ENCODE measurements at regions not wholly inside any gene's neighbourhood (a gene's known extent, or its start where the extent isn't known, plus 50 kb on each side); places are given as distances from the start of the nearest gene placed in this dataset.

- Histone ChIP-seq H3K4me3 (ENCODE audit: low read length) (no peak overlapping the region), H3K36me3 (ENCODE audit: control insufficient read depth, insufficient read depth, low read length) (no peaks in the 10 kb centered on the region), H3K27ac (ENCODE audit: low read length) (no peak overlapping the region), H3K4me1 (ENCODE audit: control insufficient read depth, insufficient read depth, low read length) (no peaks in the 10 kb centered on the region), H3K9me3 (ENCODE audit: control insufficient read depth, low read depth, low read length) (no peaks in the 10 kb centered on the region), H3K27me3 (ENCODE audit: control insufficient read depth, insufficient read depth, low read length) (peaks cover 5% of the 10 kb centered on the region)
- no peak for DNase-seq
- WGBS (ENCODE audit: insufficient coverage, low lambda C conversion rate): no CpG with 5 or more reads among the region's 33 CpGs
Observed at GRCh38 chr4:3826247-3827172, 60.3 kb downstream of the ADRA2C start.

- H3K4me3 ChIP-seq (ENCODE audit: low read length): no peak overlapping the region
- H3K9me3 ChIP-seq (ENCODE audit: control insufficient read depth, low read depth, low read length): no peaks in the 10 kb centered on the region
- H3K27ac ChIP-seq (ENCODE audit: low read length): no peak overlapping the region
- WGBS (ENCODE audit: insufficient coverage, low lambda C conversion rate): no CpG with 5 or more reads among the region's 24 CpGs
- no peaks in the 10 kb centered on the region for H3K36me3 ChIP-seq (ENCODE audit: control insufficient read depth, insufficient read depth, low read length)
- DNase-seq: peak in 1 of 2 donors; percentile 44
- H3K27me3 ChIP-seq (ENCODE audit: control insufficient read depth, insufficient read depth, low read length): peaks cover 5% of the 10 kb centered on the region
- H3K4me1 ChIP-seq (ENCODE audit: control insufficient read depth, insufficient read depth, low read length): no peaks in the 10 kb centered on the region
Observed at GRCh38 chr4:3827616-3828492, 61.7 kb downstream of the ADRA2C start.

- peaks cover 5% of the 10 kb centered on the region for H3K27me3 ChIP-seq (ENCODE audit: control insufficient read depth, insufficient read depth, low read length)
- no peak for DNase-seq
- H3K4me1 ChIP-seq (ENCODE audit: control insufficient read depth, insufficient read depth, low read length): no peaks in the 10 kb centered on the region
- WGBS (ENCODE audit: insufficient coverage, low lambda C conversion rate): no CpG with 5 or more reads among the region's 9 CpGs
- no peaks in the 10 kb centered on the region for H3K36me3 ChIP-seq (ENCODE audit: control insufficient read depth, insufficient read depth, low read length)
- no peak overlapping the region for H3K27ac ChIP-seq (ENCODE audit: low read length)
- H3K9me3 ChIP-seq (ENCODE audit: control insufficient read depth, low read depth, low read length): no peaks in the 10 kb centered on the region
- H3K4me3 ChIP-seq (ENCODE audit: low read length): no peak overlapping the region
Observed at GRCh38 chr4:3828546-3828945, 62.4 kb downstream of the ADRA2C start.

GRCh38 chr4:3829211-3829955 is 63.2 kb downstream of the ADRA2C start:
- no peaks in the 10 kb centered on the region for H3K36me3 ChIP-seq (ENCODE audit: control insufficient read depth, insufficient read depth, low read length)
- no peak for DNase-seq
- no peak overlapping the region for H3K27ac ChIP-seq (ENCODE audit: low read length)
- H3K9me3 ChIP-seq (ENCODE audit: control insufficient read depth, low read depth, low read length): no peaks in the 10 kb centered on the region
- no CpG with 5 or more reads among the region's 20 CpGs for WGBS (ENCODE audit: insufficient coverage, low lambda C conversion rate)
- H3K4me3 ChIP-seq (ENCODE audit: low read length): no peak overlapping the region
- peaks cover 5% of the 10 kb centered on the region for H3K27me3 ChIP-seq (ENCODE audit: control insufficient read depth, insufficient read depth, low read length)
- no peaks in the 10 kb centered on the region for H3K4me1 ChIP-seq (ENCODE audit: control insufficient read depth, insufficient read depth, low read length)

GRCh38 chr4:3829956-3830773 is 64.0 kb downstream of the ADRA2C start:
- H3K36me3 ChIP-seq (ENCODE audit: control insufficient read depth, insufficient read depth, low read length): no peaks in the 10 kb centered on the region
- no peak overlapping the region for H3K27ac ChIP-seq (ENCODE audit: low read length)
- no peak for DNase-seq
- H3K4me3 ChIP-seq (ENCODE audit: low read length): no peak overlapping the region
- no peaks in the 10 kb centered on the region for H3K4me1 ChIP-seq (ENCODE audit: control insufficient read depth, insufficient read depth, low read length)
- no peaks in the 10 kb centered on the region for H3K9me3 ChIP-seq (ENCODE audit: control insufficient read depth, low read depth, low read length)
- no CpG with 5 or more reads among the region's 19 CpGs for WGBS (ENCODE audit: insufficient coverage, low lambda C conversion rate)
- peaks cover 6% of the 10 kb centered on the region for H3K27me3 ChIP-seq (ENCODE audit: control insufficient read depth, insufficient read depth, low read length)

GRCh38 chr4:3830774-3831528 is 64.8 kb downstream of the ADRA2C start:
- Histone ChIP-seq H3K9me3 (ENCODE audit: control insufficient read depth, low read depth, low read length) (no peaks in the 10 kb centered on the region), H3K36me3 (ENCODE audit: control insufficient read depth, insufficient read depth, low read length) (no peaks in the 10 kb centered on the region), H3K4me1 (ENCODE audit: control insufficient read depth, insufficient read depth, low read length) (no peaks in the 10 kb centered on the region), H3K4me3 (ENCODE audit: low read length) (no peak overlapping the region), H3K27ac (ENCODE audit: low read length) (no peak overlapping the region), H3K27me3 (ENCODE audit: control insufficient read depth, insufficient read depth, low read length) (peaks cover 13% of the 10 kb centered on the region)
- WGBS (ENCODE audit: insufficient coverage, low lambda C conversion rate): no CpG with 5 or more reads among the region's 13 CpGs
- no peak for DNase-seq

GRCh38 chr4:3831529-3832150 is 65.5 kb downstream of the ADRA2C start:
- no peaks in the 10 kb centered on the region for H3K4me1 ChIP-seq (ENCODE audit: control insufficient read depth, insufficient read depth, low read length)
- H3K27ac ChIP-seq (ENCODE audit: low read length): no peak overlapping the region
- peaks cover 12% of the 10 kb centered on the region for H3K27me3 ChIP-seq (ENCODE audit: control insufficient read depth, insufficient read depth, low read length)
- H3K36me3 ChIP-seq (ENCODE audit: control insufficient read depth, insufficient read depth, low read length): no peaks in the 10 kb centered on the region
- no peaks in the 10 kb centered on the region for H3K9me3 ChIP-seq (ENCODE audit: control insufficient read depth, low read depth, low read length)
- no peak for DNase-seq
- H3K4me3 ChIP-seq (ENCODE audit: low read length): no peak overlapping the region
- WGBS (ENCODE audit: insufficient coverage, low lambda C conversion rate): no CpG with 5 or more reads among the region's 14 CpGs

- H3K4me1 ChIP-seq (ENCODE audit: control insufficient read depth, insufficient read depth, low read length): no peaks in the 10 kb centered on the region
- no CpG with 5 or more reads among the region's 12 CpGs for WGBS (ENCODE audit: insufficient coverage, low lambda C conversion rate)
- H3K4me3 ChIP-seq (ENCODE audit: low read length): no peak overlapping the region
- DNase-seq: no peak
- no peak overlapping the region for H3K27ac ChIP-seq (ENCODE audit: low read length)
- H3K9me3 ChIP-seq (ENCODE audit: control insufficient read depth, low read depth, low read length): no peaks in the 10 kb centered on the region
- H3K27me3 ChIP-seq (ENCODE audit: control insufficient read depth, insufficient read depth, low read length): peaks cover 10% of the 10 kb centered on the region
- H3K36me3 ChIP-seq (ENCODE audit: control insufficient read depth, insufficient read depth, low read length): no peaks in the 10 kb centered on the region
Observed at GRCh38 chr4:3832536-3833220, 66.5 kb downstream of the ADRA2C start.

Data from large intestine (tissue), 3 donors.